Prostate gland (tissue), 2 donors: ENCODE measurements at regions not wholly inside any gene's neighbourhood (a gene's known extent, or its start where the extent isn't known, plus 50 kb on each side); places are given as distances from the start of the nearest gene placed in this dataset.

Experiments
- CTCF ChIP-seq, 4 experiments: fragments of 200-600 bp in 2 of 4; fragments of 450-650 bp in 2 of 4; sonication (generic) in 2 of 4; IDR thresholded peaks; 1 replicate in 3 of 4; 2 replicates in 1 of 4; pipeline ENCODE4 v1.5.1; 2016 to 2019; ENCODE audit warnings: antibody characterized with exemption in 4 of 4, mild to moderate bottlenecking in 2 of 4, moderate library complexity in 2 of 4
- POLR2A ChIP-seq: fragments of 450-650 bp; IDR thresholded peaks from one replicate; pipeline ENCODE4 v1.6.1; 2016; ENCODE audit warnings: antibody characterized with exemption, mild to moderate bottlenecking
- POLR2AphosphoS5 ChIP-seq: sonication (generic); formaldehyde crosslinking; IDR thresholded peaks from one replicate; pipeline ENCODE4 v1.6.1; 2017; ENCODE audit warnings: antibody characterized with exemption

GRCh38 chr13:71018995-71019394, 848.0 kb downstream of the DACH1 start:
- TF ChIP-seq CTCF (IDR thresholded peaks at IDR 0.05) (no peak), POLR2AphosphoS5 (no peak), POLR2A (no peak)
